ENCODE measurements at regions not wholly inside any gene's neighbourhood (a gene's known extent, or its start where the extent isn't known, plus 50 kb on each side); places are given as distances from the start of the nearest gene placed in this dataset.

- H3K9me3 Mint-ChIP-seq (ENCODE audit: unreplicated experiment) = no peaks in the 10 kb centered on the region
- TF ChIP-seq, protein P1, sequence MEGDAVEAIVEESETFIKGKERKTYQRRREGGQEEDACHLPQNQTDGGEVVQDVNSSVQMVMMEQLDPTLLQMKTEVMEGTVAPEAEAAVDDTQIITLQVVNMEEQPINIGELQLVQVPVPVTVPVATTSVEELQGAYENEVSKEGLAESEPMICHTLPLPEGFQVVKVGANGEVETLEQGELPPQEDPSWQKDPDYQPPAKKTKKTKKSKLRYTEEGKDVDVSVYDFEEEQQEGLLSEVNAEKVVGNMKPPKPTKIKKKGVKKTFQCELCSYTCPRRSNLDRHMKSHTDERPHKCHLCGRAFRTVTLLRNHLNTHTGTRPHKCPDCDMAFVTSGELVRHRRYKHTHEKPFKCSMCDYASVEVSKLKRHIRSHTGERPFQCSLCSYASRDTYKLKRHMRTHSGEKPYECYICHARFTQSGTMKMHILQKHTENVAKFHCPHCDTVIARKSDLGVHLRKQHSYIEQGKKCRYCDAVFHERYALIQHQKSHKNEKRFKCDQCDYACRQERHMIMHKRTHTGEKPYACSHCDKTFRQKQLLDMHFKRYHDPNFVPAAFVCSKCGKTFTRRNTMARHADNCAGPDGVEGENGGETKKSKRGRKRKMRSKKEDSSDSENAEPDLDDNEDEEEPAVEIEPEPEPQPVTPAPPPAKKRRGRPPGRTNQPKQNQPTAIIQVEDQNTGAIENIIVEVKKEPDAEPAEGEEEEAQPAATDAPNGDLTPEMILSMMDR (IDR thresholded peaks at IDR 0.05; ENCODE audit: insufficient read depth in 1 of 2, low read depth in 1 of 2, low read length in 1 of 2, severe bottlenecking in 1 of 2, unreplicated experiment in 1 of 2) = no peak
- Histone ChIP-seq H3K4me3 (ENCODE audit: low read depth, low read length) (no peak overlapping the region), H3K36me3 (ENCODE audit: control insufficient read depth, insufficient read depth, low read length) (no peaks in the 10 kb centered on the region), H3K27me3 (replicated peaks; ENCODE audit: control insufficient read depth, insufficient read depth, low read length) (no peaks in the 10 kb centered on the region), H3K9me3 (no peaks in the 10 kb centered on the region), H3K4me1 (no peaks in the 10 kb centered on the region)
- DNase-seq = no peak
- no peaks in the 10 kb centered on the region for H3K36me3 Mint-ChIP-seq (ENCODE audit: insufficient read depth, unreplicated experiment)
- H3K27me3 Mint-ChIP-seq (ENCODE audit: insufficient read depth, unreplicated experiment) = no peaks in the 10 kb centered on the region
- BruUV-seq (replicated peaks) = no TSS peak
- intact Hi-C loops (cut with micrococcal nuclease; ENCODE audit: unreplicated experiment) = no loop called here
- POLR2A ChIA-PET = no interaction called here
- CTCF ChIA-PET = no interaction called here
- peaks cover 6% of the 10 kb centered on the region for H3K4me1 Mint-ChIP-seq (ENCODE audit: low read depth, unreplicated experiment)
- no peak overlapping the region for H3K27ac Mint-ChIP-seq (ENCODE audit: unreplicated experiment)
- no peak overlapping the region for H3K4me3 Mint-ChIP-seq (ENCODE audit: unreplicated experiment)
Observed at GRCh38 chr14:23864259-23864658, 89.3 kb upstream of the DHRS4 start.

DNA sequence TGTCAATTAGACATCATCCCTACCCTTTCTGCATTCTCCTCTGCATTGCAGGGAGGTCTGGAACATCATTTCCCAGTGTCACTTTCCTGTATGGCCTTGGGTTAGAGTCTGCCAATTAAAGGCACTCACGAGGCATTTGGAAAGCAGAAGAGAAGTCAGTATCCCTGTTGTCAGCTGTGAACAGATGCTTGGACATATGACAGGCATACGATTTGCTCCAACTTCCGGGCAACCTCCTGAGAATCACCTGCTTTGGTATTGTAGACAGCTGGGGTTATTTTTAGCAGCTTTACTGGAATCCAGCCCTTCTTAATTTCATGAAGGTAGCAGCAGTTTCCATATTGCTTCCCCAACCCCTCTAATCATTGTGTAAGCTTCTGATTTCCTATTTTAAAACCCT, 88.7 kb upstream of the DHRS4 start:
- Mint-ChIP-seq H3K27ac (ENCODE audit: unreplicated experiment) (no peak overlapping the region), H3K9me3 (ENCODE audit: unreplicated experiment) (no peaks in the 10 kb centered on the region), H3K27me3 (ENCODE audit: insufficient read depth, unreplicated experiment) (no peaks in the 10 kb centered on the region), H3K4me3 (ENCODE audit: unreplicated experiment) (no peak overlapping the region), H3K36me3 (ENCODE audit: insufficient read depth, unreplicated experiment) (no peaks in the 10 kb centered on the region), H3K4me1 (ENCODE audit: low read depth, unreplicated experiment) (peaks cover 6% of the 10 kb centered on the region)
- intact Hi-C loops (cut with micrococcal nuclease; ENCODE audit: unreplicated experiment) = no loop called here
- TF ChIP-seq, protein P1 (IDR thresholded peaks at IDR 0.05; ENCODE audit: insufficient read depth in 1 of 2, low read depth in 1 of 2, low read length in 1 of 2, severe bottlenecking in 1 of 2, unreplicated experiment in 1 of 2) = no peak
- CTCF ChIA-PET = no interaction called here
- POLR2A ChIA-PET = no interaction called here
- Histone ChIP-seq H3K4me3 (ENCODE audit: low read depth, low read length) (no peak overlapping the region), H3K27me3 (replicated peaks; ENCODE audit: control insufficient read depth, insufficient read depth, low read length) (no peaks in the 10 kb centered on the region), H3K4me1 (no peaks in the 10 kb centered on the region), H3K36me3 (ENCODE audit: control insufficient read depth, insufficient read depth, low read length) (no peaks in the 10 kb centered on the region), H3K9me3 (no peaks in the 10 kb centered on the region)
- DNase-seq = no peak
- no TSS peak for BruUV-seq (replicated peaks)

GRCh38 chr14:23865502-23865901, 88.1 kb upstream of the DHRS4 start:
- intact Hi-C loops (cut with micrococcal nuclease; ENCODE audit: unreplicated experiment) = no loop called here
- CTCF ChIA-PET = no interaction called here
- Mint-ChIP-seq H3K27ac (ENCODE audit: unreplicated experiment) (no peak overlapping the region), H3K4me1 (ENCODE audit: low read depth, unreplicated experiment) (peaks cover 6% of the 10 kb centered on the region), H3K4me3 (ENCODE audit: unreplicated experiment) (no peak overlapping the region), H3K36me3 (ENCODE audit: insufficient read depth, unreplicated experiment) (no peaks in the 10 kb centered on the region), H3K9me3 (ENCODE audit: unreplicated experiment) (no peaks in the 10 kb centered on the region), H3K27me3 (ENCODE audit: insufficient read depth, unreplicated experiment) (no peaks in the 10 kb centered on the region)
- no TSS peak for BruUV-seq (replicated peaks)
- H3K36me3 ChIP-seq (ENCODE audit: control insufficient read depth, insufficient read depth, low read length) = no peaks in the 10 kb centered on the region
- DNase-seq = no peak
- TF ChIP-seq, protein P1 (IDR thresholded peaks at IDR 0.05; ENCODE audit: insufficient read depth in 1 of 2, low read depth in 1 of 2, low read length in 1 of 2, severe bottlenecking in 1 of 2, unreplicated experiment in 1 of 2) = no peak
- no peaks in the 10 kb centered on the region for H3K27me3 ChIP-seq (replicated peaks; ENCODE audit: control insufficient read depth, insufficient read depth, low read length)
- POLR2A ChIA-PET = no interaction called here
- H3K9me3 ChIP-seq = peaks cover under 1% of the 10 kb centered on the region; the same call in 1 of the 2 replicates
- no peak overlapping the region for H3K4me3 ChIP-seq (ENCODE audit: low read depth, low read length)
- H3K4me1 ChIP-seq = no peaks in the 10 kb centered on the region

Data from Caco-2 (cell line).